Lower leg skin (tissue), 4 donors: ENCODE measurements at regions not wholly inside any gene's neighbourhood (a gene's known extent, or its start where the extent isn't known, plus 50 kb on each side); places are given as distances from the start of the nearest gene placed in this dataset.

Experiments used
- DNase-seq, 2 donors: peaks; one replicate each; pipeline ENCODE4 v3.0.0-alpha.2; 2019; ENCODE audit warnings: low spot score in 2 of 2
- H3K4me3 ChIP-seq: fragments of 200-600 bp; sonication (generic); 2 replicates; pipeline ENCODE4 v1.5.1; 2017; ENCODE audit warnings: mild to moderate bottlenecking, low read depth; ENCODE audit not compliant: poor library complexity, severe bottlenecking
- CTCF ChIP-seq, 3 donors: fragments of 450-650 bp; IDR thresholded peaks; one replicate each; pipeline ENCODE4 v1.5.1; 2016; ENCODE audit warnings: antibody characterized with exemption in 3 of 3, mild to moderate bottlenecking in 3 of 3, moderate library complexity in 2 of 3
- POLR2A ChIP-seq, 2 donors: fragments of 450-650 bp; IDR thresholded peaks; one replicate each; pipeline ENCODE4 v1.6.1; 2016 to 2017; ENCODE audit warnings: antibody characterized with exemption in 2 of 2, mild to moderate bottlenecking in 1 of 2, moderate library complexity in 1 of 2
- WGBS, 2 donors: methylation state at CpG; one replicate each; pipeline ENCODE4 v1.1.5; 2018; 5-methylcytosine and 5-hydroxymethylcytosine counted together
- intact Hi-C: fragments of 100-400 bp; cut with DNase I; formaldehyde crosslinking; loops from one replicate; pipeline ENCODE4 v1.15.0; 2023; ENCODE audit warnings: low total_unique reads

DNA sequence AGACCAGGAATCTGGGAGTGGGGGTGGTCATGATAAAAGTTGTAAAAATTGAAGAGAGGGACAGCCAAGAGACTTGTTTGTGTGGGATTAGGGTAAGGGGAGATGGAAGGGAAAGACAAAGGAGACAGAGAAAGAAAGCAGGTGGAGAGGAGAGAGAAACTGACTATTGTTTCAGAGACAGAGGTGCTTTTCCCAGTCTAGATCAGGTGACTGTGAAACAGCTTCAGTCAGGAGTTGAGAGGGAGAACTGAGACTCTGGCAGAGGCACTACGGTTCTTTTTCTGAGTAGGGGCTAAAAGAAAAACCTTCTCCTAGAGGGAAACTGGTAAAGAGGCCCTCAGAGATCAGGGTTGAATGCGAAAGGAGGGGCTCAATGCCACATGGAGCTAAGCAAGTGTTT, 106.4 kb downstream of the KDR start:
- no peak for TF ChIP-seq CTCF (IDR thresholded peaks at IDR 0.05)
- no peak for TF ChIP-seq POLR2A (IDR thresholded peaks at IDR 0.05)
- WGBS, 2 donors, result 68 to 88% methylated on average over 2 of the region's 2 CpGs
- H3K4me3 ChIP-seq, result no peak overlapping the region
- intact Hi-C loops, result no loop called here
- no peak for DNase-seq

GRCh38 chr4:55018521-55018920, 106.9 kb downstream of the KDR start:
- intact Hi-C loops, result no loop called here

GRCh38 chr4:55017406-55017805, 108.0 kb downstream of the KDR start:
- 56 to 64% methylated on average over 4 of the region's 4 CpGs for WGBS, 2 donors
- TF ChIP-seq CTCF (IDR thresholded peaks at IDR 0.05), result no peak
- no peak for TF ChIP-seq POLR2A (IDR thresholded peaks at IDR 0.05)
- H3K4me3 ChIP-seq, result no peak overlapping the region
- intact Hi-C loops, result no loop called here
- no peak for DNase-seq

More at GRCh38 chr4:55018521-55018920, 106.9 kb downstream of the KDR start:
- no peak for DNase-seq
- H3K4me3 ChIP-seq, result no peak overlapping the region
- WGBS, 2 donors, result 65% methylated on average over 2 of the region's 2 CpGs
- TF ChIP-seq POLR2A (IDR thresholded peaks at IDR 0.05) (no peak), CTCF (IDR thresholded peaks at IDR 0.05) (no peak)

DNA sequence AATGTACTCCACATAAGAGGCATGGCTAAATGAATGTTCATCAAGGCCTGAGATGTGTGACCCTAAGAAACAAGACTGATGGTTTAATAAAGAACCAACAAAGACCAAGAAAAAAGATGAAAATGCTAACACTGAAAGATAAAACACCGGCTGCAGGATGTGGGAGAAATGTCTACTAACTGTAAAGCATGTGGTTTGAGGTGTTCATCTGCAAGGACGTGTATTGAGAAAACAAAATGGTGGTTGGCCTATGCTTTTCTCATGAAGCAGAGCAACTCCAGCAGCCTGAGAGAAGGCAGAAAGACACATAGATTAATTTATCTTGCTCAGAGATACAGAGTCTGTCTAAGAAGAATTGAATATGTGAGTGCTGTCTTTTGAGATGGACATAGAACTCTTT, 109.3 kb downstream of the KDR start:
- intact Hi-C loops, result no loop called here
- TF ChIP-seq POLR2A (IDR thresholded peaks at IDR 0.05) (no peak), CTCF (IDR thresholded peaks at IDR 0.05) (no peak)
- WGBS, 2 donors, result 82 to 83% methylated on average over 2 of the region's 2 CpGs
- DNase-seq, result no peak
- H3K4me3 ChIP-seq, result no peak overlapping the region

- DNase-seq, result no peak
- intact Hi-C loops, result no loop called here
- TF ChIP-seq CTCF (IDR thresholded peaks at IDR 0.05) (no peak), POLR2A (IDR thresholded peaks at IDR 0.05) (no peak)
- no peak overlapping the region for H3K4me3 ChIP-seq
- 61 to 77% methylated on average over 2 of the region's 2 CpGs for WGBS, 2 donors
Measured at GRCh38 chr4:55014876-55015275, 110.5 kb downstream of the KDR start.

GRCh38 chr4:55013431-55013955, 111.9 kb downstream of the KDR start:
- 83 to 87% methylated on average over 6 of the region's 6 CpGs for WGBS, 2 donors
- DNase-seq, result no peak
- intact Hi-C loops, result no loop called here
- no peak for TF ChIP-seq CTCF (IDR thresholded peaks at IDR 0.05)
- no peak for TF ChIP-seq POLR2A (IDR thresholded peaks at IDR 0.05)
- no peak overlapping the region for H3K4me3 ChIP-seq
